ENCODE measurements at regions not wholly inside any gene's neighbourhood (a gene's known extent, or its start where the extent isn't known, plus 50 kb on each side); places are given as distances from the start of the nearest gene placed in this dataset.

DNA sequence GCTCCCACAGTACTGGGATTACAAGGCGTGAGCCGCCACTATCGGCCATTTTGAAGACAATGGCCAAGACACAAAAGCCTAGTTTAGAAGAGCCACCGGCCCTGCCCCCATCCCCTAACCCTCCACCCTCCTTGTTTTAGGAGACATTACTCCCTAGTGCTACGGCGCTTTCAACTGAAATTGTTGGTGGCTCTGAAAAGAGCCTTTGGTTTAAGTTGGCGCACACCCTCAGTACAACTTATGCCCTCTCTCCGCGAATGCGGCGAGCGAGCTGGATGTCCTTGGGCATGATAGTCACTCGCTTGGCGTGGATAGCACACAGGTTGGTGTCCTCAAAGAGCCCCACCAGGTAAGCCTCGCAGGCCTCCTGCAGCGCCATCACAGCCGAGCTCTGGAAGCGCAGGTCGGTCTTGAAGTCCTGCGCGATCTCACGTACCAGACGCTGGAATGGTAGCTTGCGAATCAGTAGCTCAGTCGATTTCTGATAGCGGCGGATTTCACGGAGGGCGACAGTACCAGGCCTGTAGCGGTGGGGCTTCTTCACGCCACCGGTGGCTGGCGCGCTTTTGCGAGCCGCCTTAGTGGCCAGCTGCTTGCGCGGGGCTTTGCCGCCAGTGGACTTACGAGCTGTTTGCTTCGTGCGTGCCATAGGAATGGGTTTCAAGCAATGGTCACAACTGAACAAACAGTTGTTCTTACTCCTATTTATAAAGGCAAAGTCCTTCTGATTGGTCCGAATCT is 114.9 kb upstream of the BTN3A2 start:
- peak overlapping the region; percentile 99 for H3K9ac ChIP-seq (ENCODE audit: low read depth, low read length, poor library complexity, severe bottlenecking)
- H3K27me3 ChIP-seq (ENCODE audit: insufficient read depth, low read length, poor library complexity, severe bottlenecking) = no peaks in the 10 kb centered on the region
- TF ChIP-seq, protein P1, sequence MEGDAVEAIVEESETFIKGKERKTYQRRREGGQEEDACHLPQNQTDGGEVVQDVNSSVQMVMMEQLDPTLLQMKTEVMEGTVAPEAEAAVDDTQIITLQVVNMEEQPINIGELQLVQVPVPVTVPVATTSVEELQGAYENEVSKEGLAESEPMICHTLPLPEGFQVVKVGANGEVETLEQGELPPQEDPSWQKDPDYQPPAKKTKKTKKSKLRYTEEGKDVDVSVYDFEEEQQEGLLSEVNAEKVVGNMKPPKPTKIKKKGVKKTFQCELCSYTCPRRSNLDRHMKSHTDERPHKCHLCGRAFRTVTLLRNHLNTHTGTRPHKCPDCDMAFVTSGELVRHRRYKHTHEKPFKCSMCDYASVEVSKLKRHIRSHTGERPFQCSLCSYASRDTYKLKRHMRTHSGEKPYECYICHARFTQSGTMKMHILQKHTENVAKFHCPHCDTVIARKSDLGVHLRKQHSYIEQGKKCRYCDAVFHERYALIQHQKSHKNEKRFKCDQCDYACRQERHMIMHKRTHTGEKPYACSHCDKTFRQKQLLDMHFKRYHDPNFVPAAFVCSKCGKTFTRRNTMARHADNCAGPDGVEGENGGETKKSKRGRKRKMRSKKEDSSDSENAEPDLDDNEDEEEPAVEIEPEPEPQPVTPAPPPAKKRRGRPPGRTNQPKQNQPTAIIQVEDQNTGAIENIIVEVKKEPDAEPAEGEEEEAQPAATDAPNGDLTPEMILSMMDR (conservative IDR thresholded peaks at IDR 0.05; ENCODE audit: low read length) = peak; percentile 51
- no peak for TF ChIP-seq EZH2phosphoT487 (IDR thresholded peaks at IDR 0.05; ENCODE audit: borderline replicate concordance)
- peak overlapping the region; percentile 95 for H3K4me2 ChIP-seq (ENCODE audit: low read depth, low read length, poor library complexity, severe bottlenecking)
- peak overlapping the region; percentile 85 for H3K4me3 ChIP-seq (ENCODE audit: low read length, poor library complexity, severe bottlenecking)
- peaks cover 23% of the 10 kb centered on the region for H3K79me2 ChIP-seq (ENCODE audit: insufficient read depth, low read length)
- H3K9me2 ChIP-seq (replicated peaks; ENCODE audit: low read depth, low read length) = no peaks in the 10 kb centered on the region
- H3K36me3 ChIP-seq (ENCODE audit: insufficient read depth, low read length) = no peaks in the 10 kb centered on the region
- H3K4me1 ChIP-seq (ENCODE audit: insufficient read depth, low read length, poor library complexity, severe bottlenecking) = peaks cover 36% of the 10 kb centered on the region
- H2AFZ ChIP-seq (ENCODE audit: low read length) = no peak overlapping the region; the same call in 1 of the 2 replicates
- peaks cover 7% of the 10 kb centered on the region; the same call in 1 of the 2 replicates for H3F3A ChIP-seq (ENCODE audit: low read depth)
- no peaks in the 10 kb centered on the region for H3K9me3 ChIP-seq (ENCODE audit: insufficient read depth, low read depth, low read length)
- peaks cover 12% of the 10 kb centered on the region for H4K20me1 ChIP-seq (ENCODE audit: insufficient read depth, low read length, poor library complexity, severe bottlenecking)

DNA sequence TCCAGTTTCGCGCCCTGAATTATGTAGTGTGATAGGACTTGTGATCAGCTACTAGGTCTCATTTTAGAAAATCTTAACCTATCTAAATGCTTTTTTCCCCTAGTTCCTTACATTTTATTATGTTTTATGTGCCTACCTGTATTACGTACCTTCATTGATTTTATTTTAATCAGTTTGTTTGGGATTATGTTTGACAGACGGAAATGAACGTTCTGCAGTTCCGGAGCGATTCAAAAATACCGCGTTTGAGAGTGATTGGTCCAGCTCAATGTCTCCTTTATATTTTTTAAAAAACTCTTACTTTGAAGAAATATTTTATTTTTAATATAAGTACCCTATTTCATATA is 114.3 kb upstream of the BTN3A2 start:
- H3K27me3 ChIP-seq (ENCODE audit: insufficient read depth, low read length, poor library complexity, severe bottlenecking) = no peaks in the 10 kb centered on the region
- H3F3A ChIP-seq (ENCODE audit: low read depth) = peaks cover 7% of the 10 kb centered on the region; the same call in 1 of the 2 replicates
- no peaks in the 10 kb centered on the region for H3K9me3 ChIP-seq (ENCODE audit: insufficient read depth, low read depth, low read length)
- peak overlapping the region; percentile 24; the same call in 1 of the 2 replicates for H2AFZ ChIP-seq (ENCODE audit: low read length)
- no peak for TF ChIP-seq EZH2phosphoT487 (IDR thresholded peaks at IDR 0.05; ENCODE audit: borderline replicate concordance)
- TF ChIP-seq, protein P1 (conservative IDR thresholded peaks at IDR 0.05; ENCODE audit: low read length) = no peak
- peaks cover 12% of the 10 kb centered on the region for H4K20me1 ChIP-seq (ENCODE audit: insufficient read depth, low read length, poor library complexity, severe bottlenecking)
- H3K9ac ChIP-seq (ENCODE audit: low read depth, low read length, poor library complexity, severe bottlenecking) = peak overlapping the region; percentile 99
- no peaks in the 10 kb centered on the region for H3K9me2 ChIP-seq (replicated peaks; ENCODE audit: low read depth, low read length)
- H3K36me3 ChIP-seq (ENCODE audit: insufficient read depth, low read length) = no peaks in the 10 kb centered on the region
- H3K4me2 ChIP-seq (ENCODE audit: low read depth, low read length, poor library complexity, severe bottlenecking) = peak overlapping the region; percentile 95
- peak overlapping the region; percentile 85 for H3K4me3 ChIP-seq (ENCODE audit: low read length, poor library complexity, severe bottlenecking)
- H3K4me1 ChIP-seq (ENCODE audit: insufficient read depth, low read length, poor library complexity, severe bottlenecking) = peaks cover 36% of the 10 kb centered on the region
- peaks cover 23% of the 10 kb centered on the region for H3K79me2 ChIP-seq (ENCODE audit: insufficient read depth, low read length)

DNA sequence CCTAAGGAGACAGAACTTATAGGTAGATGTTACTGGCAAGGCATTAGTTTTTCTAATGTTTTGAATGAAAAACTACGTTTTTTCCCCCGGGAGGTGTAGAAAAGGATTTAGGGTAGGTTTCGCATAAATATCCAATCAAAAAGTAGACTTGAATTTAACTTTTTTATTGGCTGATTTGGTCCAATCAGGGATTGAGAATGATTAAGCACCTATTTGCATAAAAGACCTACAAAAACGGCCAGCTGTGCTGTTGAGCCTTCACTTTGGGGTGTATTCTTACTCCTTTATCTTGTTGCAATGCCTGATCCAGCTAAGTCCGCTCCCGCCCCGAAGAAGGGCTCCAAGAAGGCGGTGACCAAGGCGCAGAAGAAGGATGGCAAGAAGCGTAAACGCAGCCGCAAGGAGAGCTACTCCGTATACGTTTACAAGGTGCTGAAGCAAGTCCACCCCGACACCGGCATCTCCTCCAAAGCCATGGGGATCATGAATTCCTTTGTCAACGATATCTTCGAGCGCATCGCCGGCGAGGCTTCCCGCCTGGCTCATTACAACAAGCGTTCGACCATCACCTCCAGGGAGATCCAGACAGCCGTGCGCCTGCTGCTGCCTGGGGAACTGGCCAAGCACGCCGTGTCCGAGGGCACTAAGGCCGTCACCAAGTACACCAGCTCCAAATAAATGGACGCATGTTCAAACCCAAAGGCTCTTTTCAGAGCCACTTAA is 113.5 kb upstream of the BTN3A2 start:
- no peaks in the 10 kb centered on the region for H3K27me3 ChIP-seq (ENCODE audit: insufficient read depth, low read length, poor library complexity, severe bottlenecking)
- no peak for TF ChIP-seq EZH2phosphoT487 (IDR thresholded peaks at IDR 0.05; ENCODE audit: borderline replicate concordance)
- TF ChIP-seq, protein P1 (conservative IDR thresholded peaks at IDR 0.05; ENCODE audit: low read length) = no peak
- no peaks in the 10 kb centered on the region for H3K9me3 ChIP-seq (ENCODE audit: insufficient read depth, low read depth, low read length)
- H3K4me2 ChIP-seq (ENCODE audit: low read depth, low read length, poor library complexity, severe bottlenecking) = peak overlapping the region; percentile 95
- peaks cover 7% of the 10 kb centered on the region; the same call in 1 of the 2 replicates for H3F3A ChIP-seq (ENCODE audit: low read depth)
- H4K20me1 ChIP-seq (ENCODE audit: insufficient read depth, low read length, poor library complexity, severe bottlenecking) = peaks cover 12% of the 10 kb centered on the region
- peak overlapping the region; percentile 99 for H3K9ac ChIP-seq (ENCODE audit: low read depth, low read length, poor library complexity, severe bottlenecking)
- peaks cover 36% of the 10 kb centered on the region for H3K4me1 ChIP-seq (ENCODE audit: insufficient read depth, low read length, poor library complexity, severe bottlenecking)
- no peaks in the 10 kb centered on the region for H3K9me2 ChIP-seq (replicated peaks; ENCODE audit: low read depth, low read length)
- H3K36me3 ChIP-seq (ENCODE audit: insufficient read depth, low read length) = no peaks in the 10 kb centered on the region
- H3K79me2 ChIP-seq (ENCODE audit: insufficient read depth, low read length) = peaks cover 23% of the 10 kb centered on the region
- H2AFZ ChIP-seq (ENCODE audit: low read length) = peak overlapping the region; percentile 24; the same call in 1 of the 2 replicates
- H3K4me3 ChIP-seq (ENCODE audit: low read length, poor library complexity, severe bottlenecking) = peak overlapping the region; percentile 85
